NCI-H2107 treated with DMSO at 0.1 percent for 48 hours (cell line): ENCODE measurements at regions not wholly inside any gene's neighbourhood (a gene's known extent, or its start where the extent isn't known, plus 50 kb on each side); places are given as distances from the start of the nearest gene placed in this dataset.
A peak's percentile ranks its signal among the peaks of the same experiment; 100 is the strongest.
"Not testable (repeated sequence)": the region's sequence is repeated elsewhere in the genome, so short reads cannot be mapped to it uniquely, and the experiment has no call there.

ENCODE experiments used
- DNase-seq: peaks from one replicate; lab custom pipeline; 2025; ENCODE audit not compliant: unreplicated experiment; lab: John Stamatoyannopoulos, UW

- DNase-seq, result no peak
Observed at GRCh38 chr7:69189406-69189805, 408.9 kb upstream of the AUTS2 start.

GRCh38 chr7:69190025-69190424 is 408.2 kb upstream of the AUTS2 start:
- no peak for DNase-seq

GRCh38 chr7:69190763-69191162 is 407.5 kb upstream of the AUTS2 start:
- DNase-seq, result no peak

- peak; percentile 38 for DNase-seq
Observed at GRCh38 chr7:69192134-69192533, 406.1 kb upstream of the AUTS2 start.

GRCh38 chr7:69193061-69193460 is 405.2 kb upstream of the AUTS2 start:
- peak; percentile 12 for DNase-seq

- DNase-seq, result no peak
Observed at GRCh38 chr7:69196593-69196992, 401.7 kb upstream of the AUTS2 start.

- no peak for DNase-seq
Observed at GRCh38 chr7:69198250-69198649, 400.0 kb upstream of the AUTS2 start.

- DNase-seq, result no peak
Observed at GRCh38 chr7:69199041-69199440, 399.2 kb upstream of the AUTS2 start.

- no peak for DNase-seq
Observed at GRCh38 chr7:69199661-69200060, 398.6 kb upstream of the AUTS2 start.

GRCh38 chr7:69203871-69204270 is 394.4 kb upstream of the AUTS2 start:
- DNase-seq, result no peak

- DNase-seq, result peak; percentile 92
Observed at GRCh38 chr7:69204943-69205342, 393.3 kb upstream of the AUTS2 start.

- DNase-seq, result no peak
Observed at GRCh38 chr7:69205581-69205980, 392.7 kb upstream of the AUTS2 start.

- no peak for DNase-seq
Observed at GRCh38 chr7:69208276-69208675, 390.0 kb upstream of the AUTS2 start.

- DNase-seq, result no peak
Observed at GRCh38 chr7:69208848-69209247, 389.4 kb upstream of the AUTS2 start.

GRCh38 chr7:69211336-69211735 is 386.9 kb upstream of the AUTS2 start:
- DNase-seq, result no peak

GRCh38 chr7:69211739-69212138 is 386.5 kb upstream of the AUTS2 start:
- DNase-seq, result peak; percentile 24

GRCh38 chr7:69213878-69214277 is 384.4 kb upstream of the AUTS2 start:
- no peak for DNase-seq

- not testable (repeated sequence) for DNase-seq
Observed at GRCh38 chr7:69215516-69215915, 382.8 kb upstream of the AUTS2 start.

GRCh38 chr7:69217516-69218350 is 380.5 kb upstream of the AUTS2 start:
- DNase-seq, result peak; percentile 60

- DNase-seq, result no peak
Observed at GRCh38 chr7:69218576-69218975, 379.7 kb upstream of the AUTS2 start.

GRCh38 chr7:69219381-69219780 is 378.9 kb upstream of the AUTS2 start:
- DNase-seq, result no peak

- DNase-seq, result no peak
Observed at GRCh38 chr7:69225259-69225943, 372.9 kb upstream of the AUTS2 start.
